H1 (cell line): ENCODE measurements at regions not wholly inside any gene's neighbourhood (a gene's known extent, or its start where the extent isn't known, plus 50 kb on each side); places are given as distances from the start of the nearest gene placed in this dataset.

Source experiments
- CTBP2 ChIP-seq: IDR thresholded peaks from 2 replicates; pipeline ENCODE4 v1.7.0; 2011; ENCODE audit warnings: borderline replicate concordance, mild to moderate bottlenecking, moderate library complexity, mixed read lengths, low read length; ENCODE audit not compliant: insufficient read depth, insufficient read length
- TF ChIP-seq, protein P1 (sequence below): fragments of 300-600 bp; sonication (generic); IDR thresholded peaks from 2 replicates; pipeline ENCODE4 v1.7.1; 2012; ENCODE audit warnings: low read length, moderate library complexity, mild to moderate bottlenecking, inconsistent platforms; ENCODE audit not compliant: insufficient replicate concordance
- TF ChIP-seq, protein P2 (sequence below), 3 experiments: IDR thresholded peaks; 1 replicate in 2 of 3; 2 replicates in 1 of 3; pipeline versions ENCODE4 v1.5.1 to v1.6.1; 2011; ENCODE audit warnings: low read length in 3 of 3, mild to moderate bottlenecking in 3 of 3, inconsistent platforms in 2 of 3, low read depth in 1 of 3, moderate library complexity in 1 of 3; ENCODE audit not compliant: insufficient read depth in 1 of 3; ENCODE audit errors: control extremely low read depth in 1 of 3

GRCh38 chr5:4758550-4758949, 381.6 kb upstream of the ADAMTS16 start (continued):
- TF ChIP-seq, protein P1, sequence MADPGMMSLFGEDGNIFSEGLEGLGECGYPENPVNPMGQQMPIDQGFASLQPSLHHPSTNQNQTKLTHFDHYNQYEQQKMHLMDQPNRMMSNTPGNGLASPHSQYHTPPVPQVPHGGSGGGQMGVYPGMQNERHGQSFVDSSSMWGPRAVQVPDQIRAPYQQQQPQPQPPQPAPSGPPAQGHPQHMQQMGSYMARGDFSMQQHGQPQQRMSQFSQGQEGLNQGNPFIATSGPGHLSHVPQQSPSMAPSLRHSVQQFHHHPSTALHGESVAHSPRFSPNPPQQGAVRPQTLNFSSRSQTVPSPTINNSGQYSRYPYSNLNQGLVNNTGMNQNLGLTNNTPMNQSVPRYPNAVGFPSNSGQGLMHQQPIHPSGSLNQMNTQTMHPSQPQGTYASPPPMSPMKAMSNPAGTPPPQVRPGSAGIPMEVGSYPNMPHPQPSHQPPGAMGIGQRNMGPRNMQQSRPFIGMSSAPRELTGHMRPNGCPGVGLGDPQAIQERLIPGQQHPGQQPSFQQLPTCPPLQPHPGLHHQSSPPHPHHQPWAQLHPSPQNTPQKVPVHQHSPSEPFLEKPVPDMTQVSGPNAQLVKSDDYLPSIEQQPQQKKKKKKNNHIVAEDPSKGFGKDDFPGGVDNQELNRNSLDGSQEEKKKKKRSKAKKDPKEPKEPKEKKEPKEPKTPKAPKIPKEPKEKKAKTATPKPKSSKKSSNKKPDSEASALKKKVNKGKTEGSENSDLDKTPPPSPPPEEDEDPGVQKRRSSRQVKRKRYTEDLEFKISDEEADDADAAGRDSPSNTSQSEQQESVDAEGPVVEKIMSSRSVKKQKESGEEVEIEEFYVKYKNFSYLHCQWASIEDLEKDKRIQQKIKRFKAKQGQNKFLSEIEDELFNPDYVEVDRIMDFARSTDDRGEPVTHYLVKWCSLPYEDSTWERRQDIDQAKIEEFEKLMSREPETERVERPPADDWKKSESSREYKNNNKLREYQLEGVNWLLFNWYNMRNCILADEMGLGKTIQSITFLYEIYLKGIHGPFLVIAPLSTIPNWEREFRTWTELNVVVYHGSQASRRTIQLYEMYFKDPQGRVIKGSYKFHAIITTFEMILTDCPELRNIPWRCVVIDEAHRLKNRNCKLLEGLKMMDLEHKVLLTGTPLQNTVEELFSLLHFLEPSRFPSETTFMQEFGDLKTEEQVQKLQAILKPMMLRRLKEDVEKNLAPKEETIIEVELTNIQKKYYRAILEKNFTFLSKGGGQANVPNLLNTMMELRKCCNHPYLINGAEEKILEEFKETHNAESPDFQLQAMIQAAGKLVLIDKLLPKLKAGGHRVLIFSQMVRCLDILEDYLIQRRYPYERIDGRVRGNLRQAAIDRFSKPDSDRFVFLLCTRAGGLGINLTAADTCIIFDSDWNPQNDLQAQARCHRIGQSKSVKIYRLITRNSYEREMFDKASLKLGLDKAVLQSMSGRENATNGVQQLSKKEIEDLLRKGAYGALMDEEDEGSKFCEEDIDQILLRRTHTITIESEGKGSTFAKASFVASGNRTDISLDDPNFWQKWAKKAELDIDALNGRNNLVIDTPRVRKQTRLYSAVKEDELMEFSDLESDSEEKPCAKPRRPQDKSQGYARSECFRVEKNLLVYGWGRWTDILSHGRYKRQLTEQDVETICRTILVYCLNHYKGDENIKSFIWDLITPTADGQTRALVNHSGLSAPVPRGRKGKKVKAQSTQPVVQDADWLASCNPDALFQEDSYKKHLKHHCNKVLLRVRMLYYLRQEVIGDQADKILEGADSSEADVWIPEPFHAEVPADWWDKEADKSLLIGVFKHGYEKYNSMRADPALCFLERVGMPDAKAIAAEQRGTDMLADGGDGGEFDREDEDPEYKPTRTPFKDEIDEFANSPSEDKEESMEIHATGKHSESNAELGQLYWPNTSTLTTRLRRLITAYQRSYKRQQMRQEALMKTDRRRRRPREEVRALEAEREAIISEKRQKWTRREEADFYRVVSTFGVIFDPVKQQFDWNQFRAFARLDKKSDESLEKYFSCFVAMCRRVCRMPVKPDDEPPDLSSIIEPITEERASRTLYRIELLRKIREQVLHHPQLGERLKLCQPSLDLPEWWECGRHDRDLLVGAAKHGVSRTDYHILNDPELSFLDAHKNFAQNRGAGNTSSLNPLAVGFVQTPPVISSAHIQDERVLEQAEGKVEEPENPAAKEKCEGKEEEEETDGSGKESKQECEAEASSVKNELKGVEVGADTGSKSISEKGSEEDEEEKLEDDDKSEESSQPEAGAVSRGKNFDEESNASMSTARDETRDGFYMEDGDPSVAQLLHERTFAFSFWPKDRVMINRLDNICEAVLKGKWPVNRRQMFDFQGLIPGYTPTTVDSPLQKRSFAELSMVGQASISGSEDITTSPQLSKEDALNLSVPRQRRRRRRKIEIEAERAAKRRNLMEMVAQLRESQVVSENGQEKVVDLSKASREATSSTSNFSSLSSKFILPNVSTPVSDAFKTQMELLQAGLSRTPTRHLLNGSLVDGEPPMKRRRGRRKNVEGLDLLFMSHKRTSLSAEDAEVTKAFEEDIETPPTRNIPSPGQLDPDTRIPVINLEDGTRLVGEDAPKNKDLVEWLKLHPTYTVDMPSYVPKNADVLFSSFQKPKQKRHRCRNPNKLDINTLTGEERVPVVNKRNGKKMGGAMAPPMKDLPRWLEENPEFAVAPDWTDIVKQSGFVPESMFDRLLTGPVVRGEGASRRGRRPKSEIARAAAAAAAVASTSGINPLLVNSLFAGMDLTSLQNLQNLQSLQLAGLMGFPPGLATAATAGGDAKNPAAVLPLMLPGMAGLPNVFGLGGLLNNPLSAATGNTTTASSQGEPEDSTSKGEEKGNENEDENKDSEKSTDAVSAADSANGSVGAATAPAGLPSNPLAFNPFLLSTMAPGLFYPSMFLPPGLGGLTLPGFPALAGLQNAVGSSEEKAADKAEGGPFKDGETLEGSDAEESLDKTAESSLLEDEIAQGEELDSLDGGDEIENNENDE, result no peak
- no peak for TF ChIP-seq CTBP2
- TF ChIP-seq, protein P2, sequence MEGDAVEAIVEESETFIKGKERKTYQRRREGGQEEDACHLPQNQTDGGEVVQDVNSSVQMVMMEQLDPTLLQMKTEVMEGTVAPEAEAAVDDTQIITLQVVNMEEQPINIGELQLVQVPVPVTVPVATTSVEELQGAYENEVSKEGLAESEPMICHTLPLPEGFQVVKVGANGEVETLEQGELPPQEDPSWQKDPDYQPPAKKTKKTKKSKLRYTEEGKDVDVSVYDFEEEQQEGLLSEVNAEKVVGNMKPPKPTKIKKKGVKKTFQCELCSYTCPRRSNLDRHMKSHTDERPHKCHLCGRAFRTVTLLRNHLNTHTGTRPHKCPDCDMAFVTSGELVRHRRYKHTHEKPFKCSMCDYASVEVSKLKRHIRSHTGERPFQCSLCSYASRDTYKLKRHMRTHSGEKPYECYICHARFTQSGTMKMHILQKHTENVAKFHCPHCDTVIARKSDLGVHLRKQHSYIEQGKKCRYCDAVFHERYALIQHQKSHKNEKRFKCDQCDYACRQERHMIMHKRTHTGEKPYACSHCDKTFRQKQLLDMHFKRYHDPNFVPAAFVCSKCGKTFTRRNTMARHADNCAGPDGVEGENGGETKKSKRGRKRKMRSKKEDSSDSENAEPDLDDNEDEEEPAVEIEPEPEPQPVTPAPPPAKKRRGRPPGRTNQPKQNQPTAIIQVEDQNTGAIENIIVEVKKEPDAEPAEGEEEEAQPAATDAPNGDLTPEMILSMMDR (IDR thresholded peaks at IDR 0.05; ENCODE audit: control extremely low read depth in 1 of 3, insufficient read depth in 1 of 3, low read depth in 1 of 3, low read length in 3 of 3), result no peak
